SK-N-DZ (cell line): ENCODE measurements at regions not wholly inside any gene's neighbourhood (a gene's known extent, or its start where the extent isn't known, plus 50 kb on each side); places are given as distances from the start of the nearest gene placed in this dataset.

Source experiments
- DNase-seq: peaks from one replicate; pipeline ENCODE4 v3.0.0-alpha.2; 2015; ENCODE audit warnings: low spot score

DNA sequence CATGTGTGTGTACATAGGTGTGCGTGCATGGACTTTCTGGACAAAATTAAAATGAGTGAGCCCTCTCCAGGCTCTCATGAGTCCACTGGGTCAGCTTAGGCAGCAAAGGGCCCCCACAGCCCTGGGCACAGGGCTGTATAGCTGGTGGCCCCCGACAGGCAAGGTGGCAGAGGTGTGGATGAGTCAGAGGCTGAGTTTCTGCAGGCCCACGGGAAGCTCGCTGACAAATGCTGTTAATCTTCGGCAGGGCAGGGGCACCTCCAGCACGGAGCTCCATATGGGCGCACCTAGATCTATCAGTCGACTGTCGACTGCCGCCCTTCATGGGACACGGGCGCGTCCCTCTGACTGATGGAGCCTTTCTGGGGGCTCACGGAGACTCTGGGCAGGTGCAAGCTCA is 181.1 kb downstream of the URI1 start:
- no peak for DNase-seq

DNA sequence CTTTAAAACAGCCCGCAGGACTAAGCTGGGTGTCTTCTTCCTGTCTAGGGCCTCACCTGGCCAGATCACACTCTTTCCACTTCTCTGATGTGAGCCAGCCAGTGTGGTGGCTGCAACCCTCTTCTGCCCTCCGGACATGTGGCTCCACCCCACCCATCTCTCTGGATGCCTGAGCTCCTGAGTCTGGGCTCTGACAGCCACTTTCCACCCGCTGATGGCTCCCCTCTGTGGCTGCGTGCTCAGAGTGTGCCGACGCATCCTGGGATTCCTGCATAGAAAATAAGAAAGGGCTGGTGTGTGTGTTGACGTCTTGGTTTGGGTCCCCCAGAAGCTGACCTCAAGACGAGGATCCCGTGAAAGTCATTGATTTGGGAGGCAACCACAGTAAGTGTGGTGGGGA is 181.6 kb downstream of the URI1 start:
- DNase-seq, result no peak

DNA sequence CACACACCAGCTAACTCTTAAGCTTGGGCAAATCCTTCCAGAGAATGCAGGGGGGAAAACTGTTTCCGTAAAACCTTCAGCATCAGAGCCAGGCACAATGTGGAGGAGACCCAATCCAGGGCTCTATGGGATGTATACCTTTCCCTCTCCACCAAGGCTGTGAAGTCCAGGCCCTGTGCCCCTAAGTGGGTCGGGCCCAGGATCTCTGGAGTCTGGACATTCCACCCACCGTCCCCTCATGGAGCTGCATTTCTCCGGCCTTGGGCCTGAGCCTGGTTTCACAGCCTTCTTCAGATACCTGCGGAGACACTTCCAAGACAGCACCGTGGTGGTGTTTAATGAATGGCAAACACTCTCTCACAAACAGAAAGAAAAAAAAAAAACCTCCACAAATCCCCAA is 186.2 kb downstream of the URI1 start:
- DNase-seq, result no peak

DNA sequence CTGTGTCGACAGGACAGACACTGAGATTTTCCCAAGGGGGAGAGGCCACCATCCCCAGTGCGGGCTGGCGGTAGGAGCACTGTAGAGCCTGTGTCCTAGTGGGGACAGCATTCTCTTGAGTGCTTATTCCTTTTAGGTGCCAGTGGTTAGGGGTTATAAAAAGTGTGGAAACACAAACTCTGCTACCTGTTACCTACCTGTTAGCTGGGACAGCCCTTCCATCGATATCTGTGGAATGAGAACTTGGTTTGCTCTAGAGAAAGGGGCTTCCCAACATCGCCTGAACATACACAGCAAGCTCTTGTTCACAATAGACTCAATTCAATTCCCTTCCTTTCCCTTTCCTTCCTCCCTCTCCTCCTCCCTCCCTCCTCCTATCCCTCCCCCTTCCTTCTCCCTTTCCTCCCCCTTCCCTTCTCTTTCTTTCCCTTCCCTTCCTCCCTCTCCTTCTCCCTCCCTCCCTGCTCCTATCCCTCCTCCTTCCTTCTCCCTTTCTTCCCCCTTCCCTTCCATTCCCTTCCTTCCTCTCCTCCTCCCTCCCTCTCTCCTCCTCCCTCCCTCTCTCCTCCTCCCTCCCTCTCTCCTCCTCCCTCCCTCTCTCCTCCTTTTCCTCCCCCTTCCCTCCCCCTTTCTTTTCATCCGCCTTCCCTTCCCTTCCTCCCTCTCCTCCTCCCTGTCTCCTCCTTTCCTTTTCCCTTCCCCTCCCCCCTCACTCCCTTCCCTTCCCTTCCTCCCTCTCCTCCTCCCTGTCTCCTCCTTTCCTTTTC is 188.5 kb downstream of the URI1 start:
- DNase-seq, result no peak

DNA sequence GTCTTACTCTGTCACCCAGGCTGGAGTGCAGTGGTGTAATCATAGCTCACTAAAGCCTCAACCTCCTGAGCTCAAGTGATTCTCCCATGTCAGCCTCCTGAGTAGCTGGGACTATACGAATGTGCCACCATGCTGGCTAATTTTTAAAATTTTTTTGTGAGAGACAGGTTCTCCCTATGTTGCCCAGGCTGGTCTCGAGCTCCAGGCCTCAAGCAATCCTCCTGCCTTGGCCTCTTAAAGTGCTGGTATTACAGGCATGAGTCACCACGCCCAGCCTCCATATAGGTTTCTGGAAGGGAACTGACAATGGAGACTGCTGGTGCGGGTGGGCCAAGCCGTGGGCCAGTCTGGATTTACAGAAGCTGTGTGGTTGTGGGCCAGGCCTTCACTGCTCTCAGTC is 189.2 kb downstream of the URI1 start:
- DNase-seq, result no peak

DNA sequence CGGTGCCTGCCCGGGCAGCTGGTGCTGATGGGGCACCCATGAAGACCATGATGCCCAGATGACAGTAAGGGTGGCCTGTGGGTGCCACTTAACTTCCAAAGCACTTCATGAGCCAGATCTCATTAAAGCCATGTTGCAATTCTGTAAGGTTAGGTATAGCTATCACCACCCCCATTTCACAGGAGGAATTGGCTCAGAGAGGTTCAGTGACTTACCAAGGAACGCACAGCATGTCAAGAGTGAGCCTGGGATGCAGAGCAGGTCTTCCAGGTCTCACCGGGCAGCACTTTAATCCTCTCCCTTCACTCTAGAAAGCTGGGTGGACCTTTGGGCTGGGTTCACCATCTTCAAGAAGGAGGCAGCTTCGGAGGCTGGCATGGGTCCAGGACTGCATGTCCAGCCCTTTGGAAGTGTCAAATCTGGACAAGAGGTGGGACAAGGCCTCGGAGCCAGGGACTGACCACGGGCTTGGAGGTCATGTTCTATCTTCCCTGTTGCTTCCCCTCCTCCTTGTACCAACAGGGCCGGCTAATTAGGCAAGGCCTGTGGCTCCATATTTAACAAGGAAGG is 189.8 kb downstream of the URI1 start:
- no peak for DNase-seq

DNA sequence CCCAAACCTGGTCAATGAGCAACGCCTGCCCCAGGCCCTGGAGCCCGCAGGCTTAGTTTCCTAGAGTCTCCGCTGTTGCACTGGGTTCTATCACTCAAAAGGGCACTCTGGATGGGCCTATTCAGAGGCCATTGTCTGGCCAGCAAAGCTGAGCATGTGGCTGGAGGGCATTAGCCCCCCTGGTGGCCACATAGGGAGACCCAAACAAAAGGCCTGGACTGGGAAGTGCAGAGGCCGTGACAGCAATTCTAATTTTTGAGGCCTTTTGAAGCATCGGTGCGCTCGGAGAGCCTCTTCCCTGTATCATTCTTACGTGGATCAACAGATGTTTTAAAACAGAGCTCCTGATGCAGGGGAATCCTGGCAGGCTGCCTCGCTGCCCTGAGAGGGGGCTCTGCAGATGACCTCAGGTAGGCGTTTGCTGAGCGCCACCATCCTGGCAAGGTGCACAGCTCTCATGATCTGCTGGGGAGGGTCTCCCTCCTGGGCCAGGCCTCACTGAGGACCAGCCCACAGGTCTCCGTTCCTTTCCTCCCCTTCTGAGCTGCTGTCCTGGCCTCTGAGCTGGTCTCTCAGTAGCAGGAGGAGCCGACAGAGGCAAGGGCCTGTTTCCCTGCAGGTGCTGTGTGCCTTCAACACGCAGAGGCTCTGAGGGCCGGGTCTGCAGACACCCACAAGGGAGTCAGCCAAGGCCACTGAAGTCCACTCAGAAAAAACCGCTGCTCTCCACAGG is 190.5 kb downstream of the URI1 start:
- DNase-seq, result peak; percentile 34

DNA sequence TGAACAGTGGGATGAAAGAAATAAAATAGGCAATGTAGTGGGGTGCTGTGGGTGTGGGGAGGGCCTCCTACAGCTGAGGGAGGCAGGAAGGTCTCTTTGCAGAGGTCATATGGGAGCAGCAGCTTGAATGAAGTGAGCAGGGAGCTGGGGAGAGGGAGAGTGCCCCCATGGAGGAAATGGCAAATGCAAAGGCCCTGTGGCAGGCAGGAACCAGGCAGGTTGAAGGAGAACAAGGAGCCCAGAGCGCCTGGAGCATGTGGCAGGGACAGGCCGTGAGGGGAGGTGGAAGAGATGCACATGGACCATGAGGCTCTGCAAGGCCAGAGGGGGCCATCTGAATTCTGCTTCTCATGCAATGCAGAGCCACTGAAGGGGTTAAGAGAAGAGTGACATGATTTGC is 191.8 kb downstream of the URI1 start:
- no peak for DNase-seq

DNA sequence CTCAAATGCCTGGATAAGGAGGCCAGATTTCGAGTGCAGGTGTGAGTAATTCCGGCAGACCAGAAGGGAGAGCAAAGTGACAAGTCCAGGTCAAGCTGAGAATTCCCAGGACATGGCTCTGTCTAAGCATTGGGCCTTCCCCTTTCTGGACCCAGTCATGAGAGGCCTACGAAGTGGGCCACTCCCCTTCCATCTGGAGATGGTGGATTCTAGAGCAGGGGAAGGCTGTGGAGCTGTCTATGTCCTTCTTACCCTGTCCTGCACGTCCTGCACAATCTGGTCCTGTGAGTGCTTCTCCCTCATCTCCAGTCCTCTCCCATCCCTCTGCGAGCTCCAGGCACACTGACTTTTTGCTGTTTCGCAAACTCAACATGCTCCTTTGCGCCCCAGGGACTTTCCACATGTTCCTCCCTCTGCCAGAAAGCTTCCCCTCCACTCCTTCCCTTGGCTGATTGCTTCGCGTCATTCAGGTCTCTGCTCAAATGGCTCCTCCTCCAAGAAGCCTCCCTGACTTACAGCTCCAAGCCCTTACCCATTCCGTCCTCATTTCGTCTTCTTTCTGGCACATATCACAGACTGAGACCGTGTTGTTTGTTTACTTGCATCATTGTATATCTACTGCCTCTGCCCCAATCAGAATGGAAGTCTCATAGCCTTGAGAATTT is 193.2 kb downstream of the URI1 start:
- DNase-seq, result peak; percentile 75

DNA sequence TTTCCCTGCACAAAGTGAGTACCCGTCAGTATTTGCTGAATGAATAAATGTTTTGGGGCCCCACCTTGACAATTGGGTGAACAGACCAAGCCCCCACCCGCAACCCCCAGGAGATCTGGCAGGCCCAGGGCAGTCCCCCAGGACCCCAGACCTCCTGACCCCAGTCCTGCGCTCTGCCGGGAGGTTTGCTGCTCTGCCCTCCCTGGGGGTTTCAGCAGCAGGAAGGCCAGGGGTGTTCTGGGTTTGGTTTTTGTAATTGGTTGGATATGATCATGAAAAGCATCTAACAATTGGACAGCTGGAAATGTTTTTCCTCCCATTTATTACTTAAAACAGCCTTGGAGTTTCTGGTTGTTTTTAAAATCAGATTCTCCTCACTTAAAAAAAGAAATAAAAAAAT is 193.8 kb downstream of the URI1 start:
- DNase-seq, result peak; percentile 65

DNA sequence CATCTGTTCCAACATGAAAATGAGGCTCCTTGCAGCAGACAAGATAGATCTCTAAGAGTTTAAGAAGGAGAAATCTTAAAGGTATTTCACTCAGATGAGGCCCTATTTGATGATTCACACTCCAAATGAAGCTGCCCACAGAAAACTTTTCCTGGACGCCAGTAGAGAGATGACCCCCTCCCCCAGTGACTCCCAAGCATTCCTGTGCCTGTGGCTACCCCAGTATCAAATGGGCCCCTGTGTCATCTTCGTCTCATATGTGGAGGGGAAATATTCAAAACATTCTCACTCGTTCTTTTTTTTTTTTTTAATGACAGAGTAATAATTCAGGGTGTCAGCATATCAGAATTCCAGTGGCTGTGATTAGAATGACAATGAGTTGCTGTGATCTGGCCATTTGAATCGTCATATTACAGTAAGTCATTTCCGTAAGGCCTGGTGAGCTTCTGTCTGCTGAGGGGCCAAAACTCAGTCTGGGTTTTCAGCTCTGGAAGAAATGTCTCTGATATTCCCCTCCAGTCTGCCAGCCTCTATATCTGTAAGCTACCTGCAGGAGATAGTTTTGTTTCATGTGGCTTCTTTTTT is 194.7 kb downstream of the URI1 start:
- no peak for DNase-seq

DNA sequence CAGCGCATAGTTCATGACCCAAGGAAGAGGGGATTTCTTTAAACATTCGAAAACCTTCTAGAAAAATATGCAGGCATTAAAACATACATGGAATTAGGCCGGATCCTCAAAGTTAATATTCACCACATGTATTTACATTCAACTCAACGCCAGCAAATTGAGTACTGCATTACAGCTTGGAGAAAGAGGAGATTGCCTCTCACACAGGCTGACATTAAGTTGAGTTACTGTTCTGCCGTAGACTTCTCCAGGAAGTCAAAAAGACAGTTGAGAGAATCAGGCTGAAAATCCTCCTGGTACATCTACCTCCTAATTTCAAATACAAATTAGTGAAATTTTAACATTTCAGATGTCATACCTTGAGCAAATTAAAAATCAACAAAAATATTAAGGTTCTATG is 195.7 kb downstream of the URI1 start:
- no peak for DNase-seq

DNA sequence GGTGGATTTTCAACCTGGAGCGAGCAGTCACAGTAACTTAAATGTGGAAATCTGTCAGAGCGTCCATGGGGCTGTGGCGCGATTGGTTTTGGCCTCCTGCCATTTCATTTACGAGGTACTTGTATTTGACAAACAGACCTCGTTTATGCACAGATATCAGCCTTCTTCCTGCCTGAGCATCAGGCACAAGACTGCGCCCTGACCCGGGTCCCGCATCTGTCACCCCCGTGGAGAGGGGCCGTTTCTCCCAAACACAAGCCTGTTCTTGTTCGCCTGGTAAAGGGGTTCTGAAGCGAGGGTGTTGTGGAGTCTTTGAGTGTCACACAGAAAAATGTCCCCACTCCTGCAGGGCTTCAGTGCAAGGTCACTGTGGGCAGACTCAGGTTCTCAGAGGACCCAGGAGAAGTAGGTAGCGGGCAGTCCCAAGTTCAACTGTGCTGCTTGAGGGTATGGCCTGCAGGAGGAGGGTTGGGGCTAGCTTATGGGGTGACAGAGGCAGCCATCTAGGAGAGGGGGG is 202.3 kb downstream of the URI1 start:
- no peak for DNase-seq

DNA sequence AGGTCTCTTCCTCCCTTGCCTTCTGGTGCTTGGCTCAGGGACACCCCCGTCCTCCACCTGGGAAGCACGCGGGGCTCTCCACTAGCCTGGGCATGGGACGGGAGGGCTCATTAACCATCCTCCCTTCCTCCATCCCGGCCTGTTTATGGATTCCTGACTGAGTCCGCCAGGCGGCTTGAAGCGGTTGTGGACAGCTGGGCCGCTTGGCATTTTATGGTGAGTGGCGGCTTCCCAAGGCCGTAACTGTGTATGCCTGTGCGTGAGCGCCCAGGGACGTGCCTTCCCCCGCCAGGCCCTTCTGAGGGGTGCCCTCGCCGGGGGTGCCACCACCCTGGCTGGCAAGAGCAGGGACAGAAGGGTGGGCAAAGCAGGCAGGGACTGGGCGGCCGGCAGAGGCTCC is 202.8 kb downstream of the URI1 start:
- no peak for DNase-seq

DNA sequence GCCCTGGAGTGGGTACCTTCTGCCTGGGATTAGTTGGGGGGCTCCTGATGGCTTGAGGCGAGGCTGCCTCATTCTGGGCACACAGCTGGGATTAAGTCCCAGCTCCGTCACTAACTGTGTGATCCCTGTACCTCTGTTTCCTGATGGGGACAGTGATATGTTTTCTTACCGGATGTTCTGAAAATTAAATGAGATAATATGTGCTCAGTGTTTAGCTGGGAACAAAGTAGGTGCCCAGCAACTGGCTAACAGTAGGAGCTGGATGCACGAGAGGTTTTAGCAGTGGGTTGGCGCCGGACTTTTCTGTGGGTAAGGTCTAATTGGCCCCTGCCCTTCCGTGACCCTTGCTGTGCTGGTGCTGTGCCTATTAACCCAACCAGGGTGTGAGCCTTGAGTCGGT is 203.4 kb downstream of the URI1 start:
- no peak for DNase-seq

DNA sequence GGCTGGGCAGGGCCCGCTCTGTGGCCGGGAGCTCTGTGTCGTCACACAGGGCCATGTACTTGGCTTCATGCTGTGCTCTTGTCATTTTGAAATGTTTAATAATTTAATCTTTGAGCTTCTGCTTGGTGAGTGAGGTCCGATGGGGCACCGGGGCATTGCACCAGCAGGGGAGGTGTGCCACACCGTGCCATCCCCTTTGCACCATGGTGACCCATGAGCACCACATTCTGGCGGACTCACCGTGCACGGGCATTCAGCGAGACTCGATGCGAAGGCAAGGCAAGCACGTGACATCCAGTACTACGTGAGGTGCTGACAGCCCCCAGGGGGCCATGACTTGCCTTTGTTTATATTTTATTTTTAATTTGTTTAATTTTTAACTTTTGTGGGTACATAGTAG is 204.3 kb downstream of the URI1 start:
- DNase-seq, result no peak

DNA sequence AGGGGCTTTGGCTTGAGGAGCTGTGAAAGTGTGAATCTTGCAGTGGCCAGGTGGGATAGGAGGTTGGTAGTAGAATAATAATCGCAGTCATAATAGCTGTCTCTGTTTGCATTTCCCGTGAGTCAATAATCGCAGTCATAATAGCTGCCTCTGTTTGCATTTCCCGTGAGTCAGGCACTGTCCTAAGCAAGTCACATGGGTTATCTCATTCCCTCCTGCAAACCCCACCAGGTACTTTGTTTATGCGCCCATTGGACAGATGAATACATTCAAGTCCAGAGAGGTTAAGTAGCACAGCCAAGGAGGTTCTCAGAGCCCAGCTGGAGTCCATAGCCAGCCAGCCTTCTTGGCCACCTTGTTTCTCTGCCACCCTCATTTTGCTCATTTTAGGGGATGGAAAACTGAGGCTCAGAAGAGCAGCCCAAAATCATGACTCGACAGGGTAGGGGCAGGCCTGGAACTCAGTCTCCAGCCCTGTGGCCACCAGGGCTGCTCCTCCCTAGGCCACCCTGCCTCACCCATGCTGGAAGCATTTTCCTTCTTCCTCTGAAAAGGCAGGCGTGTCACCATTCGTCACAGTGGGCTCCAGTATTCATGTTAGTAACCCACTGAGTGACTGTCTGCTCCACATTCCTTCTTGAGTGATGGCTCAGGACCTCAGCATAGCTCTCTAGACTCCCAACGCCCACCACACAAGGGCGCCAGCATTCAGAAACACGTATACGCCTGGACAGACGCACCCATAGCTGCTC is 206.2 kb downstream of the URI1 start:
- no peak for DNase-seq

DNA sequence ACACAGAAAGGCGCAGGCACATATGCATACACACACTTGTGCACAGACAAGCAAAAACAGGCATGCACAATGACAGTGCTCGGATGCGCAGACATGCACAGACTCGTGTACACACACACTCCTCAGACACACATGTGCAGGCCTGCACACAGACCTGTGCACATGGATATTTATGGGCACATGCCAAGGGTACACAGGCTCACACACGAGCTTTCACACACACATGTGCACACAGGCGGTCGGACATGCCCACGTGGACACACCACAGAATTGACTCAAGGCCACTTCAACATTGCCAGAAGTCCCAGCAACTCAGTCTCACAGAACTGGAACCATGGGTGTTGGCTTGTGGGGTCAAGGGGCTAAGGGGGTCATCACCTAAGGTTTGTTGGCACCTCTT is 206.8 kb downstream of the URI1 start:
- DNase-seq, result no peak

DNA sequence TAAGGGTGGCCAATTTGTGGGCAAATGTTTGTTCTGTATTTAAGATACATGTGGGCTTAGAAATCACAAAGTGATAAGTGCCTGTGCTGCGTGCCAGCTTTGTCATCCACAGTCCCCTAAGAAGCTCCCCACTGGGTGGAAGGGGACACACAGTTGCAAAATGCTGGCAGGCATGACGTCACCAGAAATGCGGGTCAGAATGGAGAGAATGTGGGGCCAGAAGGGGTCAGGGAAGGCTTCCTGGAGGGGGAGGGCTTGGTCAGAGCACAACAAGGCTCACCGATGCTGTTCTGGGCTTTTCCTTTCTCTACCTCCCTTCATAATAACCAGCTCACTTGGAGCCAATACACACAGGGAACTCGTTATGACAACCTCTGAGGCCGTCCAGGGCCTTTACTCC is 207.3 kb downstream of the URI1 start:
- DNase-seq, result no peak

DNA sequence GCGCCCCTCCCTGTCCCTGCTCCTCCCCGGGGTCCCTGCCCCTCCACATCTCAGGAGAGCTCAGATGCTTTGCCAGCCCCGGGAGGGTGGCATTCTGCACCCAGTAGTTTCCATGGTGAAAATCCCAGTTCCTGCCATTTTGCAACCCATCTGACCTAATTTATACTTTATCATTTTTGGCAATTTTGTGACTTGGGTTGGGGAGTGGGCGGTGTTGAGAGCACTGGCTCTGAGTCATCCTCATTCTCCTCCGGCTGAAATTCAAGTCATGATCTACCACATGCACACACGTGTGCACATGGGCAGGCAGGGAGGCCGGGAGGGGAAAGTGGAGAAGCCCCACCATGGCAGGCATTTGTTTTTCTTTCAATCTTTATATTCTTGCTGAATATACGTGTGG is 208.6 kb downstream of the URI1 start:
- DNase-seq, result no peak

DNA sequence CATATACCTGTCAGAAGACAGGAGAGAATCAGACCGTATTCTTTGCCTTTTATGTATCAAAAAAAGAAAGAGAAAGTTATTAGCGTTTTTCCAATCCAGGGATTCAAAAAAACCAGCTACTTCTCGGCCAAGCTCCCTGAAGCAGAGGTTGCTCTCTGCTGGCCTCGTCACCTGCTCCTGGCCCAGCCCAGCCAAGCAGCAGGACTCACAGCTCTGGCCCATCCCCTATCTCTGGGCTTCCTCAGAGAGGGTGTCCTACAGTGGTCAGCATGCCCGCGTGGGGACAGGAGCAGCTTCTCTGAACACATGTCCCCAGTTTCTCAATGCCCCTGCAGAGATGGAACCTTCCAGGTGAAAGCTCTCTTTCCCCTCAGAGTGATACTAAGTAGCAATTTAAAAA is 209.0 kb downstream of the URI1 start:
- no peak for DNase-seq
